ENCODE measurements at regions not wholly inside any gene's neighbourhood (a gene's known extent, or its start where the extent isn't known, plus 50 kb on each side); places are given as distances from the start of the nearest gene placed in this dataset.

DNA sequence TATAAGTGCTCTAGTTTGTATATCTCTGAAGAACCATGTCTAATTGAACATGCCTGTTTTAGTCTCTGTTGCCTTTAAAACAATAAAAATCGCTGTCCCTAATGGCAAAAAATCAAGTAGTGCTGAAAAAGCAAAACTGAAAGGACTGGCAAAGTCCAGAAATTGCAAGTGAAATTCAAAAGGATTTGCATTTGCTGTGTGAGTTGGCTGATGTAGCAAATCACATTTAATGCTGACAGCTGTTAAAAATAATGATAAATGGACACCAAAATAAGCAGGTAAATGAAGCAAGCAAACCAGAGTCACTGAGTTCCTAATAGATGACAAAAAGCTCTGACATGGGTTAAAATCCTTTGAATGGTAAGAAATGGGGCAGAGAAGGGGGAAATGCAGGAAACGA is 874.1 kb downstream of the GRM8 start:
- Histone ChIP-seq H3K36me3 (no peaks in the 10 kb centered on the region), H3K27me3 (no peaks in the 10 kb centered on the region), H3K27ac (no peak overlapping the region), H3K4me3 (no peak overlapping the region), H3K4me1 (no peaks in the 10 kb centered on the region), H3K9me3 (no peaks in the 10 kb centered on the region)
- intact Hi-C loops (cut with DNase I; ENCODE audit: low total_unique reads), result no loop called here
- no peak for DNase-seq
- TF ChIP-seq, protein P1, sequence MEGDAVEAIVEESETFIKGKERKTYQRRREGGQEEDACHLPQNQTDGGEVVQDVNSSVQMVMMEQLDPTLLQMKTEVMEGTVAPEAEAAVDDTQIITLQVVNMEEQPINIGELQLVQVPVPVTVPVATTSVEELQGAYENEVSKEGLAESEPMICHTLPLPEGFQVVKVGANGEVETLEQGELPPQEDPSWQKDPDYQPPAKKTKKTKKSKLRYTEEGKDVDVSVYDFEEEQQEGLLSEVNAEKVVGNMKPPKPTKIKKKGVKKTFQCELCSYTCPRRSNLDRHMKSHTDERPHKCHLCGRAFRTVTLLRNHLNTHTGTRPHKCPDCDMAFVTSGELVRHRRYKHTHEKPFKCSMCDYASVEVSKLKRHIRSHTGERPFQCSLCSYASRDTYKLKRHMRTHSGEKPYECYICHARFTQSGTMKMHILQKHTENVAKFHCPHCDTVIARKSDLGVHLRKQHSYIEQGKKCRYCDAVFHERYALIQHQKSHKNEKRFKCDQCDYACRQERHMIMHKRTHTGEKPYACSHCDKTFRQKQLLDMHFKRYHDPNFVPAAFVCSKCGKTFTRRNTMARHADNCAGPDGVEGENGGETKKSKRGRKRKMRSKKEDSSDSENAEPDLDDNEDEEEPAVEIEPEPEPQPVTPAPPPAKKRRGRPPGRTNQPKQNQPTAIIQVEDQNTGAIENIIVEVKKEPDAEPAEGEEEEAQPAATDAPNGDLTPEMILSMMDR (IDR thresholded peaks at IDR 0.05), result no peak

DNA sequence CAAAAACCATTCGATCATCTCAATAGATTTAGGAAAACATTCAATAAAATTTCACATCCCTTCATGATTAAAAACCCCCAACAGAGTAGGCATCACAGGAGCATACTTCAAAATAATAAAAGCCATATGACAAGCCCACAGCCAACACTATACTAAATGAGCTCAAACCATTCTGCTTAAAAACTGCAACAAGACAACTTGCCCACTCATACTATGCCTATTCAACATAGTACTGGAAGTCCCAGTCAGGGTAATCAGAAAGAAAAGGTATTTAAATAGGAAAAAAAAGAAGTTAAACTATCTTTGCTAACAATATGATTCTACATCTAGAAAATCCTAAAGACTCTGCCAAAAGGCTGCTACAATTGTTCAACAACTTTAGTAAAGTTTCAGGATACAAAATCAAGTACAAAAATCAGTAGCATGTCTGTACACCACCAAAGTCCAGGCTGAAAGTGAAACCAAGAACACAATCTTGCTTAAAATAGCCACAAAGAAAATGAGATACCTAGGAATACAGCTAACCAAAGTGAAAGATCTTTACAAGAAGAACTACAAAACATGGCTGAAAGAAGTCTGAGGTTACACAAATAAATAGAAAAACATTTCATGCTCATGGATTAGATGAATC is 882.6 kb downstream of the GRM8 start:
- Histone ChIP-seq H3K27ac (no peak overlapping the region), H3K4me1 (no peaks in the 10 kb centered on the region), H3K9me3 (no peaks in the 10 kb centered on the region), H3K4me3 (no peak overlapping the region), H3K27me3 (no peaks in the 10 kb centered on the region), H3K36me3 (no peaks in the 10 kb centered on the region)
- DNase-seq, result no peak
- intact Hi-C loops (cut with DNase I; ENCODE audit: low total_unique reads), result no loop called here
- TF ChIP-seq, protein P1 (IDR thresholded peaks at IDR 0.05), result no peak

DNA sequence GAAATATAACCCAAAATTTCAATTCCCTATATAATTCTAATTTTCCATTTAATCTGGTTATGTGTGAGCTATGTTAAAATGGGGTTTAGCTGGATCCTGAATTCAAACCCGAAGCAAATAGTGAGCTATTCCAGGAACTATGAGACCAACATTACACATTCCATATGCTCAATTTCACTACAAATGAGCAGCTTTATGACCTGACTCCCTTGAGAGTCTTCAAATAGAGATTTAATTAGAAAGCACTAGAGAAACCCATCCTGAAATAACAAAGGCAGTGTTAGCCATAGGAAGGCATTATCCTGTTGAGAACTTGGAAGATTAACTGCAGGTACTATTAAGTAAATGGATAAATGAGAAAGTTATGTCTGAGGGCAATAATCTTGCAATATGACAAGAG is 890.0 kb downstream of the GRM8 start:
- H3K4me1 ChIP-seq, result no peaks in the 10 kb centered on the region
- H3K27me3 ChIP-seq, result no peaks in the 10 kb centered on the region
- TF ChIP-seq, protein P1 (IDR thresholded peaks at IDR 0.05), result no peak
- H3K4me3 ChIP-seq, result no peak overlapping the region
- H3K36me3 ChIP-seq, result no peaks in the 10 kb centered on the region
- no peaks in the 10 kb centered on the region for H3K9me3 ChIP-seq
- no peak for DNase-seq
- intact Hi-C loops (cut with DNase I; ENCODE audit: low total_unique reads), result no loop called here
- H3K27ac ChIP-seq, result no peak overlapping the region

DNA sequence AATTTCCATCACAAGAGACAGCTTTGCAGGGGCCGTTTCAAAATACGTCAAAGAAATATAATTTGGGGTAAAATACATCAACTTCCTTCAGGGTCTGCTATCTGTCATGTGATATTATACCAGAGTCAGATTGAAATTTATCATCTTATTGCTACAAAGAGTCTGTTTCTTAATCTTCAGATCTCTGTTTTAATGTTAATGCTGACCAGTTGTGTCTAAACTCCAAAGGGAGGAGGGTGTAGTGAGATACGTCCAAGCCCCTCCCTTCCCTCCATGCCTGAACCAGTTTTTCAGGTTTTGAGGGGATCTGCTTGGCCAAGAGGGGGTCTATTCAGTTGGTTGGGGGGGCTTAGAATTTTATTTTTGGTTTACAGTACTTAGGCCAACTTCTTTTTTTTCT is 891.6 kb downstream of the GRM8 start:
- DNase-seq, result no peak
- TF ChIP-seq, protein P1 (IDR thresholded peaks at IDR 0.05), result no peak
- Histone ChIP-seq H3K27me3 (no peaks in the 10 kb centered on the region), H3K4me3 (no peak overlapping the region), H3K27ac (no peak overlapping the region), H3K9me3 (no peaks in the 10 kb centered on the region), H3K4me1 (no peaks in the 10 kb centered on the region), H3K36me3 (no peaks in the 10 kb centered on the region)
- intact Hi-C loops (cut with DNase I; ENCODE audit: low total_unique reads), result no loop called here

DNA sequence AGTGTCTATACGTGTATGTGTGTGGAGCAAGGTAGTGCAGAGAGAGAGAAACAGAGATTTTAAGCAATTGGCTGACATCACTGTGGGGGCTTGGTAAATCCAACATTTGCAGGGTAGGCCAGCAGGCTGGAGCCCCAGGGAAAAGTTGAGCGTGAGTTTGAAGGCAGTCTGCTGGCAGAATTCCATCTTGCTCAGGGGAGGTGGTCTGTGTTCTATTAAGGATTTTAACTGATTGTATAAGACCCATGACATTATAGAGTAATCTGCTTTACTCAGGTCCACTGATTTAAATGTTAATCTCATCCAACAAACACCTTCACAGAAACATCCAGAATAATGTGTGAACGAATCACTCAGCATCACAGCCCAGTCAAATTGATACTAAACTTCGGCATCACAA is 912.9 kb downstream of the GRM8 start:
- H3K27me3 ChIP-seq, result no peaks in the 10 kb centered on the region
- intact Hi-C loops (cut with DNase I; ENCODE audit: low total_unique reads), result no loop called here

More for the DNA sequence above, 912.9 kb downstream of the GRM8 start:
- TF ChIP-seq, protein P1 (IDR thresholded peaks at IDR 0.05), result no peak
- Histone ChIP-seq H3K9me3 (no peaks in the 10 kb centered on the region), H3K4me3 (no peak overlapping the region), H3K36me3 (no peaks in the 10 kb centered on the region), H3K4me1 (no peaks in the 10 kb centered on the region), H3K27ac (no peak overlapping the region)
- DNase-seq, result no peak
